GM23338 (cell line): ENCODE measurements at regions not wholly inside any gene's neighbourhood (a gene's known extent, or its start where the extent isn't known, plus 50 kb on each side); places are given as distances from the start of the nearest gene placed in this dataset.

ENCODE experiments used
- ATAC-seq: fragments of 200-7000 bp; cut with Tn5 transposase; 3 replicates; pipeline ENCODE4 v1.9.1; 2020
- DNase-seq: peaks from one replicate; pipeline ENCODE4 v3.0.0-alpha.2; 2015; ENCODE audit warnings: low spot score
- H2AFZ ChIP-seq: fragments of 200-600 bp; sonication (generic); 2 replicates; pipeline ENCODE4 v1.8.0; 2016; ENCODE audit warnings: antibody characterized with exemption, mild to moderate bottlenecking, moderate library complexity
- H3F3A ChIP-seq: fragments of 200-600 bp; sonication (generic); replicated peaks from 2 replicates; pipeline ENCODE4 v1.8.0; 2017; ENCODE audit warnings: antibody characterized with exemption, mixed run types, low read depth
- H3K27ac ChIP-seq: fragments of 200-600 bp; sonication (generic); 2 replicates; pipeline ENCODE4 v1.6.1; 2016; ENCODE audit warnings: low read depth
- H3K27me3 ChIP-seq: fragments of 200-600 bp; sonication (generic); 2 replicates; pipeline ENCODE4 v1.8.0; 2016; ENCODE audit warnings: mild to moderate bottlenecking, mixed run types, moderate library complexity; ENCODE audit not compliant: insufficient read depth
- H3K36me3 ChIP-seq: fragments of 200-600 bp; sonication (generic); 2 replicates; pipeline ENCODE4 v1.8.0; 2016; ENCODE audit warnings: mild to moderate bottlenecking; ENCODE audit not compliant: insufficient read depth
- H3K4me1 ChIP-seq: fragments of 200-600 bp; sonication (generic); 2 replicates; pipeline ENCODE4 v1.8.0; 2016; ENCODE audit warnings: mild to moderate bottlenecking, moderate library complexity; ENCODE audit not compliant: insufficient read depth
- H3K4me2 ChIP-seq: fragments of 200-600 bp; sonication (generic); 2 replicates; pipeline ENCODE4 v1.7.1; 2017; ENCODE audit warnings: mixed run types
- H3K4me3 ChIP-seq: fragments of 200-600 bp; sonication (generic); 2 replicates; pipeline ENCODE4 v1.6.1; 2016; ENCODE audit warnings: mixed run types
- H3K79me2 ChIP-seq: fragments of 200-600 bp; sonication (generic); replicated peaks from 2 replicates; pipeline ENCODE4 v1.8.0; 2017; ENCODE audit warnings: mild to moderate bottlenecking; ENCODE audit not compliant: insufficient read depth
- H3K9me2 ChIP-seq: fragments of 200-600 bp; sonication (generic); 2 replicates; pipeline ENCODE4 v1.8.0; 2017; ENCODE audit not compliant: insufficient read depth
- H4K20me1 ChIP-seq: fragments of 200-600 bp; sonication (generic); replicated peaks from 2 replicates; pipeline ENCODE4 v1.8.0; 2017; ENCODE audit warnings: mild to moderate bottlenecking; ENCODE audit not compliant: insufficient read depth
- H3K27ac Mint-ChIP-seq: 2 replicates; pipeline ENCODE4 v1.8.0; 2020; ENCODE audit warnings: inconsistent platforms, mild to moderate bottlenecking, moderate library complexity, mixed read lengths
- H3K27me3 Mint-ChIP-seq: 3 replicates; pipeline ENCODE4 v1.8.0; 2022; ENCODE audit warnings: low read depth, mild to moderate bottlenecking, moderate library complexity, mixed read lengths, inconsistent platforms; ENCODE audit not compliant: insufficient read depth, poor library complexity
- H3K36me3 Mint-ChIP-seq: 3 replicates; pipeline ENCODE4 v1.8.0; 2021; ENCODE audit warnings: low read depth, mild to moderate bottlenecking, inconsistent platforms, moderate library complexity, mixed read lengths
- H3K4me1 Mint-ChIP-seq: 3 replicates; pipeline ENCODE4 v1.8.0; 2020; ENCODE audit warnings: mild to moderate bottlenecking, inconsistent platforms, mixed read lengths
- H3K4me3 Mint-ChIP-seq: 3 replicates; pipeline ENCODE4 v1.8.0; 2021; ENCODE audit warnings: moderate library complexity, mild to moderate bottlenecking, inconsistent platforms, mixed read lengths
- H3K9me3 Mint-ChIP-seq: 3 replicates; pipeline ENCODE4 v1.8.0; 2020; ENCODE audit warnings: moderate library complexity, mild to moderate bottlenecking, inconsistent platforms, mixed read lengths
- CREB1 ChIP-seq: fragments of 250-450 bp; sonication (Bioruptor Pico); IDR thresholded peaks from 2 replicates; pipeline ENCODE4 v1.5.0; 2020; ENCODE audit warnings: low read depth, mild to moderate bottlenecking, moderate library complexity
- CTCF ChIP-seq, 2 experiments: fragments of 200-600 bp in 1 of 2; sonication (generic) in 1 of 2; conservative IDR thresholded peaks; 2 replicates each; pipeline versions ENCODE4 v1.5.1 to v1.6.1; 2016 to 2017; ENCODE audit warnings: antibody characterized with exemption in 2 of 2, low read depth in 2 of 2, mild to moderate bottlenecking in 2 of 2, moderate library complexity in 1 of 2
- ETS1 ChIP-seq: IDR thresholded peaks from 2 replicates; pipeline ENCODE4 v1.6.1; 2016; ENCODE audit warnings: antibody characterized with exemption
- EZH2 ChIP-seq: fragments of 200-600 bp; sonication (generic); IDR thresholded peaks from one replicate; pipeline ENCODE4 v1.8.0; 2017; ENCODE audit warnings: antibody characterized with exemption, mild to moderate bottlenecking, low read depth; ENCODE audit not compliant: unreplicated experiment
- EZH2phosphoT487 ChIP-seq: fragments of 200-600 bp; sonication (generic); IDR thresholded peaks from one replicate; pipeline ENCODE4 v1.8.1; 2018; ENCODE audit warnings: antibody characterized with exemption; ENCODE audit not compliant: unreplicated experiment
- JUNB ChIP-seq: IDR thresholded peaks from one replicate; pipeline ENCODE4 v1.6.1; 2016; ENCODE audit warnings: antibody characterized with exemption; ENCODE audit not compliant: unreplicated experiment
- NANOG ChIP-seq: IDR thresholded peaks from 2 replicates; pipeline ENCODE4 v1.6.1; 2016; ENCODE audit warnings: antibody characterized with exemption, borderline replicate concordance
- POLR2AphosphoS5 ChIP-seq: IDR thresholded peaks from 2 replicates; pipeline ENCODE4 v1.6.1; 2016; ENCODE audit warnings: antibody characterized with exemption, low read depth
- REST ChIP-seq: IDR thresholded peaks from one replicate; pipeline ENCODE4 v1.6.1; 2018; ENCODE audit warnings: antibody characterized with exemption; ENCODE audit not compliant: unreplicated experiment
- STAT1 ChIP-seq: IDR thresholded peaks from one replicate; pipeline ENCODE4 v1.6.1; 2016; ENCODE audit warnings: antibody characterized with exemption; ENCODE audit not compliant: unreplicated experiment
- ZNF114 ChIP-seq: fragments of 250-450 bp; sonication (Bioruptor Pico); IDR thresholded peaks from 2 replicates; pipeline ENCODE4 v1.5.0; 2020; ENCODE audit warnings: mild to moderate bottlenecking, moderate library complexity
- ZNF331 ChIP-seq: fragments of 250-450 bp; sonication (Bioruptor Pico); IDR thresholded peaks from 2 replicates; pipeline ENCODE4 v1.5.0; 2020; ENCODE audit warnings: low read depth, mild to moderate bottlenecking, moderate library complexity
- ZNF462 ChIP-seq: fragments of 250-450 bp; sonication (Bioruptor Pico); IDR thresholded peaks from 2 replicates; pipeline ENCODE4 v1.5.0; 2020; ENCODE audit warnings: mild to moderate bottlenecking, moderate library complexity

GRCh38 chr10:61612009-61612408 is 50.7 kb upstream of the CABCOCO1 start:
- H3K4me1 Mint-ChIP-seq = peaks cover 3% of the 10 kb centered on the region; the same call in 2 of the 3 replicates
- Histone ChIP-seq H3K27ac (no peak overlapping the region), H4K20me1 (no peaks in the 10 kb centered on the region), H3K9me2 (no peaks in the 10 kb centered on the region), H3F3A (no peaks in the 10 kb centered on the region), H3K4me3 (no peak overlapping the region), H3K79me2 (no peaks in the 10 kb centered on the region), H3K4me1 (no peaks in the 10 kb centered on the region), H3K36me3 (no peaks in the 10 kb centered on the region), H3K27me3 (no peaks in the 10 kb centered on the region), H2AFZ (peak overlapping the region; percentile 29; the same call in 1 of the 2 replicates), H3K4me2 (no peak overlapping the region)
- TF ChIP-seq REST = no peak
- no peak for TF ChIP-seq CREB1
- no peak for TF ChIP-seq POLR2AphosphoS5
- TF ChIP-seq STAT1 = no peak
- TF ChIP-seq ZNF331 = no peak
- no peak for TF ChIP-seq ZNF462 (CRISPR knock-in tag)
- TF ChIP-seq ETS1 = no peak
- no peak for TF ChIP-seq NANOG
- no peak for TF ChIP-seq EZH2
- no peak for TF ChIP-seq EZH2phosphoT487
- TF ChIP-seq ZNF114 (CRISPR knock-in tag) = no peak
- TF ChIP-seq JUNB = no peak
- TF ChIP-seq CTCF (conservative IDR thresholded peaks at IDR 0.05; ENCODE audit: low read depth in 2 of 2) = no peak
- H3K36me3 Mint-ChIP-seq = no peaks in the 10 kb centered on the region
- H3K27ac Mint-ChIP-seq = no peak overlapping the region
- DNase-seq (no peak), ATAC-seq (no peak)
- no peak overlapping the region for H3K4me3 Mint-ChIP-seq
- H3K9me3 Mint-ChIP-seq = no peaks in the 10 kb centered on the region
- H3K27me3 Mint-ChIP-seq = peaks cover 4% of the 10 kb centered on the region
